Activated T-cell treated with anti-CD3 and anti-CD28 coated beads for 48 hours (primary cell): ENCODE measurements at regions not wholly inside any gene's neighbourhood (a gene's known extent, or its start where the extent isn't known, plus 50 kb on each side); places are given as distances from the start of the nearest gene placed in this dataset.
"Not testable (repeated sequence)": the region's sequence is repeated elsewhere in the genome, so short reads cannot be mapped to it uniquely, and the experiment has no call there.

Experiments
- DNase-seq: peaks from one replicate; pipeline ENCODE4 v3.0.0-alpha.2; 2020; ENCODE audit warnings: low read depth

GRCh38 chr4:57324673-57325307 lies 214.6 kb upstream of the IGFBP7 start:
- no peak for DNase-seq

GRCh38 chr4:57320849-57321248 lies 210.7 kb upstream of the IGFBP7 start:
- DNase-seq: no peak

- no peak for DNase-seq
Measured at GRCh38 chr4:57320217-57320616, 210.0 kb upstream of the IGFBP7 start.

GRCh38 chr4:57318703-57319102 lies 208.5 kb upstream of the IGFBP7 start:
- DNase-seq: no peak

- no peak for DNase-seq
Measured at GRCh38 chr4:57314636-57315035, 204.5 kb upstream of the IGFBP7 start.

GRCh38 chr4:57312296-57312695 lies 202.1 kb upstream of the IGFBP7 start:
- DNase-seq: no peak

GRCh38 chr4:57309658-57310057 lies 199.5 kb upstream of the IGFBP7 start:
- DNase-seq: no peak

- DNase-seq: no peak
Measured at GRCh38 chr4:57308301-57308700, 198.1 kb upstream of the IGFBP7 start.

GRCh38 chr4:57305836-57306235 lies 195.7 kb upstream of the IGFBP7 start:
- no peak for DNase-seq

GRCh38 chr4:57303012-57303751 lies 193.0 kb upstream of the IGFBP7 start:
- DNase-seq: no peak

- DNase-seq: not testable (repeated sequence)
Measured at GRCh38 chr4:57300300-57300699, 190.1 kb upstream of the IGFBP7 start.

GRCh38 chr4:57291911-57292310 lies 181.7 kb upstream of the IGFBP7 start:
- no peak for DNase-seq

- no peak for DNase-seq
Measured at GRCh38 chr4:57287687-57288604, 177.8 kb upstream of the IGFBP7 start.

GRCh38 chr4:57282933-57283310 lies 172.7 kb upstream of the IGFBP7 start:
- no peak for DNase-seq

- no peak for DNase-seq
Measured at GRCh38 chr4:57280481-57280880, 170.3 kb upstream of the IGFBP7 start.

- DNase-seq: no peak
Measured at GRCh38 chr4:57278780-57279179, 168.6 kb upstream of the IGFBP7 start.

GRCh38 chr4:57274082-57274481 lies 163.9 kb upstream of the IGFBP7 start:
- no peak for DNase-seq

GRCh38 chr4:57270346-57270745 lies 160.2 kb upstream of the IGFBP7 start:
- no peak for DNase-seq

GRCh38 chr4:57265831-57266582 lies 155.8 kb upstream of the IGFBP7 start:
- DNase-seq: no peak

GRCh38 chr4:57254754-57255153 lies 144.6 kb upstream of the IGFBP7 start:
- no peak for DNase-seq

- DNase-seq: no peak
Measured at GRCh38 chr4:57249083-57249482, 138.9 kb upstream of the IGFBP7 start.

GRCh38 chr4:57243076-57243475 lies 132.9 kb upstream of the IGFBP7 start:
- no peak for DNase-seq
